ENCODE measurements at regions not wholly inside any gene's neighbourhood (a gene's known extent, or its start where the extent isn't known, plus 50 kb on each side); places are given as distances from the start of the nearest gene placed in this dataset.

- TF ChIP-seq CTCF (IDR thresholded peaks at IDR 0.05) (no peak), EP300 (IDR thresholded peaks at IDR 0.05) (no peak)
Observed at GRCh38 chr3:59117396-59117795, 67.6 kb upstream of the CFAP20DC start.
